Liver (tissue), 8 donors: ENCODE measurements at regions not wholly inside any gene's neighbourhood (a gene's known extent, or its start where the extent isn't known, plus 50 kb on each side); places are given as distances from the start of the nearest gene placed in this dataset.

Experiments used
- DNase-seq: peaks from one replicate; pipeline ENCODE4 v3.0.0-alpha.2; 2017; ENCODE audit warnings: low spot score
- H3K27ac ChIP-seq, 2 donors: one replicate each; pipeline ENCODE4 v1.7.0; 2013; ENCODE audit warnings: inconsistent platforms in 2 of 2, low read length in 2 of 2, control low read depth in 1 of 2, low read depth in 1 of 2, mild to moderate bottlenecking in 1 of 2
- H3K27me3 ChIP-seq, 4 donors: one replicate each; pipeline versions ENCODE4 v1.6.1 to v1.7.0; 2013; ENCODE audit warnings: low read length in 3 of 4, inconsistent platforms in 1 of 4, mild to moderate bottlenecking in 1 of 4, moderate library complexity in 1 of 4; ENCODE audit not compliant: control insufficient read depth in 4 of 4, insufficient read depth in 4 of 4
- H3K36me3 ChIP-seq, 4 donors: one replicate each; pipeline versions ENCODE4 v1.6.1 to v1.7.0; 2013; ENCODE audit warnings: low read length in 3 of 4, mild to moderate bottlenecking in 3 of 4, low read depth in 1 of 4, moderate library complexity in 1 of 4; ENCODE audit not compliant: control insufficient read depth in 4 of 4, insufficient read depth in 3 of 4
- H3K4me1 ChIP-seq, 4 donors: one replicate each; pipeline versions ENCODE4 v1.6.1 to v1.7.0; 2013; ENCODE audit warnings: low read length in 3 of 4, mild to moderate bottlenecking in 3 of 4, moderate library complexity in 1 of 4; ENCODE audit not compliant: control insufficient read depth in 4 of 4, insufficient read depth in 4 of 4
- H3K4me3 ChIP-seq, 3 donors: one replicate each; pipeline versions ENCODE4 v1.6.1 to v1.7.0; 2013; ENCODE audit warnings: low read length in 3 of 3, control low read depth in 1 of 3, low read depth in 1 of 3, mild to moderate bottlenecking in 1 of 3
- H3K9ac ChIP-seq, 2 donors: one replicate each; pipeline ENCODE4 v1.7.0; 2013; ENCODE audit warnings: low read length in 2 of 2, mild to moderate bottlenecking in 2 of 2, moderate library complexity in 2 of 2, control low read depth in 1 of 2, low read depth in 1 of 2
- H3K9me3 ChIP-seq, 4 donors: one replicate each; pipeline versions ENCODE4 v1.6.1 to v1.7.0; 2013; ENCODE audit warnings: low read length in 3 of 4; ENCODE audit not compliant: control insufficient read depth in 4 of 4
- ATF3 ChIP-seq: IDR thresholded peaks from 2 replicates; pipeline ENCODE4 v1.6.1; 2016; ENCODE audit warnings: antibody characterized with exemption
- CTCF ChIP-seq: fragments of 150-350 bp; IDR thresholded peaks from 2 replicates; pipeline ENCODE4 v1.5.1; 2017; ENCODE audit warnings: improper control_type of control experiment, low read depth, low read length; ENCODE audit not compliant: missing input control
- EGR1 ChIP-seq, 2 donors: IDR thresholded peaks; 2 replicates each; pipeline ENCODE4 v1.6.1; 2016 to 2018; ENCODE audit warnings: antibody characterized with exemption in 2 of 2, low read depth in 2 of 2
- FOXA1 ChIP-seq: IDR thresholded peaks from 2 replicates; pipeline ENCODE4 v1.6.1; 2016; ENCODE audit warnings: antibody characterized with exemption
- FOXA2 ChIP-seq: IDR thresholded peaks from 2 replicates; pipeline ENCODE4 v1.6.1; 2016; ENCODE audit warnings: antibody characterized with exemption
- GABPA ChIP-seq, 2 donors: IDR thresholded peaks in 1 of 2; conservative IDR thresholded peaks in 1 of 2; 2 replicates each; pipeline ENCODE4 v1.6.1; 2016; ENCODE audit warnings: antibody characterized with exemption in 2 of 2, mild to moderate bottlenecking in 1 of 2, moderate library complexity in 1 of 2
- HNF4A ChIP-seq, 2 donors: conservative IDR thresholded peaks; 2 replicates each; pipeline ENCODE4 v1.6.1; 2016; ENCODE audit warnings: antibody characterized with exemption in 2 of 2, mild to moderate bottlenecking in 2 of 2
- HNF4G ChIP-seq: IDR thresholded peaks from 2 replicates; pipeline ENCODE4 v1.6.1; 2016; ENCODE audit warnings: antibody characterized with exemption
- JUND ChIP-seq, 2 donors: IDR thresholded peaks; 2 replicates each; pipeline ENCODE4 v1.6.1; 2016; ENCODE audit warnings: antibody characterized with exemption in 2 of 2
- MAX ChIP-seq: IDR thresholded peaks from 2 replicates; pipeline ENCODE4 v1.6.1; 2016; ENCODE audit warnings: antibody characterized with exemption
- NR2F2 ChIP-seq: IDR thresholded peaks from 2 replicates; pipeline ENCODE4 v1.6.1; 2016; ENCODE audit warnings: antibody characterized with exemption
- RAD21 ChIP-seq, 2 donors: IDR thresholded peaks; 2 replicates each; pipeline ENCODE4 v1.6.1; 2016; ENCODE audit warnings: antibody characterized with exemption in 2 of 2, mild to moderate bottlenecking in 2 of 2
- RXRA ChIP-seq, 2 donors: IDR thresholded peaks; 2 replicates each; pipeline ENCODE4 v1.6.1; 2017 to 2018; ENCODE audit warnings: antibody characterized with exemption in 2 of 2, mild to moderate bottlenecking in 1 of 2
- SP1 ChIP-seq: IDR thresholded peaks from 2 replicates; pipeline ENCODE4 v1.6.1; 2018; ENCODE audit warnings: antibody characterized with exemption, mild to moderate bottlenecking
- TAF1 ChIP-seq: conservative IDR thresholded peaks from 2 replicates; pipeline ENCODE4 v1.6.1; 2016; ENCODE audit warnings: antibody characterized with exemption, mild to moderate bottlenecking
- YY1 ChIP-seq: IDR thresholded peaks from 2 replicates; pipeline ENCODE4 v1.6.1; 2016; ENCODE audit warnings: antibody characterized with exemption, mild to moderate bottlenecking
- ZBTB33 ChIP-seq: IDR thresholded peaks from 2 replicates; pipeline ENCODE4 v1.6.1; 2016; ENCODE audit warnings: antibody characterized with exemption
- WGBS: extraction: QIAGEN DNeasy Blood & Tissue Kit; methylation state at CpG from one replicate; pipeline ENCODE4 v1.1.7; 2013; 5-methylcytosine and 5-hydroxymethylcytosine counted together
- TF ChIP-seq, protein P1 (sequence below): IDR thresholded peaks from 2 replicates; pipeline ENCODE4 v1.6.1; 2016; ENCODE audit warnings: antibody characterized with exemption, mild to moderate bottlenecking
- donor health status: healthy.
- donor health status: healthy.
- donor health status: healthy.
- donor health status: healthy.
- donor health status: healthy.

- Histone ChIP-seq H3K9me3 (no peaks in the 10 kb centered on the region), H3K27me3 (peaks cover 0 to 2% (median 0%) of the 10 kb centered on the region in 4 donors), H3K27ac (no peak overlapping the region), H3K36me3 (no peaks in the 10 kb centered on the region), H3K4me3 (no peak overlapping the region), H3K9ac (no peak overlapping the region), H3K4me1 (peaks cover 0 to 1% (median 0%) of the 10 kb centered on the region in 4 donors)
- DNase-seq = no peak
- TF ChIP-seq RXRA (IDR thresholded peaks at IDR 0.05) = no peak
- no peak for TF ChIP-seq TAF1
- no peak for TF ChIP-seq HNF4A (conservative IDR thresholded peaks at IDR 0.05)
- TF ChIP-seq RAD21 (IDR thresholded peaks at IDR 0.05) = no peak
- TF ChIP-seq GABPA (IDR thresholded peaks at IDR 0.05 in 1 of 2, conservative IDR thresholded peaks at IDR 0.05 in 1 of 2) = no peak
- TF ChIP-seq ZBTB33 = no peak
- no peak for TF ChIP-seq EGR1 (IDR thresholded peaks at IDR 0.05; ENCODE audit: low read depth in 2 of 2)
- TF ChIP-seq YY1 = no peak
- TF ChIP-seq FOXA1 = no peak
- TF ChIP-seq ATF3 = no peak
- TF ChIP-seq SP1 = no peak
- no peak for TF ChIP-seq MAX
- TF ChIP-seq CTCF = no peak
- no peak for TF ChIP-seq HNF4G
- no peak for TF ChIP-seq JUND (IDR thresholded peaks at IDR 0.05)
- TF ChIP-seq, protein P1, sequence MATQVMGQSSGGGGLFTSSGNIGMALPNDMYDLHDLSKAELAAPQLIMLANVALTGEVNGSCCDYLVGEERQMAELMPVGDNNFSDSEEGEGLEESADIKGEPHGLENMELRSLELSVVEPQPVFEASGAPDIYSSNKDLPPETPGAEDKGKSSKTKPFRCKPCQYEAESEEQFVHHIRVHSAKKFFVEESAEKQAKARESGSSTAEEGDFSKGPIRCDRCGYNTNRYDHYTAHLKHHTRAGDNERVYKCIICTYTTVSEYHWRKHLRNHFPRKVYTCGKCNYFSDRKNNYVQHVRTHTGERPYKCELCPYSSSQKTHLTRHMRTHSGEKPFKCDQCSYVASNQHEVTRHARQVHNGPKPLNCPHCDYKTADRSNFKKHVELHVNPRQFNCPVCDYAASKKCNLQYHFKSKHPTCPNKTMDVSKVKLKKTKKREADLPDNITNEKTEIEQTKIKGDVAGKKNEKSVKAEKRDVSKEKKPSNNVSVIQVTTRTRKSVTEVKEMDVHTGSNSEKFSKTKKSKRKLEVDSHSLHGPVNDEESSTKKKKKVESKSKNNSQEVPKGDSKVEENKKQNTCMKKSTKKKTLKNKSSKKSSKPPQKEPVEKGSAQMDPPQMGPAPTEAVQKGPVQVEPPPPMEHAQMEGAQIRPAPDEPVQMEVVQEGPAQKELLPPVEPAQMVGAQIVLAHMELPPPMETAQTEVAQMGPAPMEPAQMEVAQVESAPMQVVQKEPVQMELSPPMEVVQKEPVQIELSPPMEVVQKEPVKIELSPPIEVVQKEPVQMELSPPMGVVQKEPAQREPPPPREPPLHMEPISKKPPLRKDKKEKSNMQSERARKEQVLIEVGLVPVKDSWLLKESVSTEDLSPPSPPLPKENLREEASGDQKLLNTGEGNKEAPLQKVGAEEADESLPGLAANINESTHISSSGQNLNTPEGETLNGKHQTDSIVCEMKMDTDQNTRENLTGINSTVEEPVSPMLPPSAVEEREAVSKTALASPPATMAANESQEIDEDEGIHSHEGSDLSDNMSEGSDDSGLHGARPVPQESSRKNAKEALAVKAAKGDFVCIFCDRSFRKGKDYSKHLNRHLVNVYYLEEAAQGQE = no peak
- no peak for TF ChIP-seq NR2F2
- TF ChIP-seq FOXA2 = no peak
- WGBS = 75% methylated on average over 4 of the region's 4 CpGs
These were observed 908.2 kb downstream of the TSN start for GRCh38 chr2:122663620-122664019.
